Testis (tissue), 2 donors: ENCODE measurements at regions not wholly inside any gene's neighbourhood (a gene's known extent, or its start where the extent isn't known, plus 50 kb on each side); places are given as distances from the start of the nearest gene placed in this dataset.

Experiments
- DNase-seq: peaks from one replicate; pipeline ENCODE4 v3.0.0-alpha.2; 2019
- H3K27ac ChIP-seq, 2 donors: fragments of 200-600 bp; sonication (generic); one replicate each; pipeline ENCODE4 v1.5.1; 2019
- H3K27me3 ChIP-seq: fragments of 200-600 bp; sonication (generic); one replicate; pipeline ENCODE4 v1.5.1; 2019
- H3K36me3 ChIP-seq: fragments of 200-600 bp; sonication (generic); one replicate; pipeline ENCODE4 v1.5.1; 2017; ENCODE audit warnings: low read depth; ENCODE audit errors: missing control alignments
- H3K4me1 ChIP-seq: fragments of 200-600 bp; sonication (generic); one replicate; pipeline ENCODE4 v1.5.1; 2019
- H3K4me3 ChIP-seq, 2 donors: fragments of 200-600 bp; sonication (generic); one replicate each; pipeline ENCODE4 v1.5.1; 2017 to 2019
- H3K9me3 ChIP-seq: fragments of 200-600 bp; sonication (generic); one replicate; pipeline ENCODE4 v1.5.1; 2017
- POLR2A ChIP-seq: fragments of 450-650 bp; IDR thresholded peaks from one replicate; pipeline ENCODE4 v1.6.1; 2017; ENCODE audit warnings: antibody characterized with exemption, mild to moderate bottlenecking, moderate library complexity
- WGBS, 2 donors: methylation state at CpG; one replicate each; pipeline ENCODE4 v1.1.5; 2018; 5-methylcytosine and 5-hydroxymethylcytosine counted together
- intact Hi-C: fragments of 100-400 bp; cut with DNase I; formaldehyde crosslinking; loops from one replicate; pipeline ENCODE4 v1.15.1; 2023; ENCODE audit warnings: low total_unique reads
- TF ChIP-seq, protein P1 (sequence below), 3 experiments: fragments of 450-650 bp in 2 of 3; fragments of 200-600 bp in 1 of 3; sonication (generic) in 1 of 3; IDR thresholded peaks; one replicate each; pipeline ENCODE4 v1.5.1; 2016 to 2019; ENCODE audit warnings: antibody characterized with exemption in 3 of 3, mild to moderate bottlenecking in 2 of 3, moderate library complexity in 1 of 3

GRCh38 chr18:14941792-14942191 is 193.8 kb downstream of the ANKRD30B start:
- intact Hi-C loops: no loop called here
- TF ChIP-seq POLR2A: no peak
- TF ChIP-seq, protein P1, sequence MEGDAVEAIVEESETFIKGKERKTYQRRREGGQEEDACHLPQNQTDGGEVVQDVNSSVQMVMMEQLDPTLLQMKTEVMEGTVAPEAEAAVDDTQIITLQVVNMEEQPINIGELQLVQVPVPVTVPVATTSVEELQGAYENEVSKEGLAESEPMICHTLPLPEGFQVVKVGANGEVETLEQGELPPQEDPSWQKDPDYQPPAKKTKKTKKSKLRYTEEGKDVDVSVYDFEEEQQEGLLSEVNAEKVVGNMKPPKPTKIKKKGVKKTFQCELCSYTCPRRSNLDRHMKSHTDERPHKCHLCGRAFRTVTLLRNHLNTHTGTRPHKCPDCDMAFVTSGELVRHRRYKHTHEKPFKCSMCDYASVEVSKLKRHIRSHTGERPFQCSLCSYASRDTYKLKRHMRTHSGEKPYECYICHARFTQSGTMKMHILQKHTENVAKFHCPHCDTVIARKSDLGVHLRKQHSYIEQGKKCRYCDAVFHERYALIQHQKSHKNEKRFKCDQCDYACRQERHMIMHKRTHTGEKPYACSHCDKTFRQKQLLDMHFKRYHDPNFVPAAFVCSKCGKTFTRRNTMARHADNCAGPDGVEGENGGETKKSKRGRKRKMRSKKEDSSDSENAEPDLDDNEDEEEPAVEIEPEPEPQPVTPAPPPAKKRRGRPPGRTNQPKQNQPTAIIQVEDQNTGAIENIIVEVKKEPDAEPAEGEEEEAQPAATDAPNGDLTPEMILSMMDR (IDR thresholded peaks at IDR 0.05): no peak
- Histone ChIP-seq H3K36me3 (no peaks in the 10 kb centered on the region), H3K4me1 (peaks cover 2% of the 10 kb centered on the region), H3K27ac (no peak overlapping the region), H3K27me3 (no peaks in the 10 kb centered on the region), H3K9me3 (no peaks in the 10 kb centered on the region), H3K4me3 (no peak overlapping the region)
- DNase-seq: no peak
- 46 to 58% methylated on average over 3 of the region's 3 CpGs for WGBS, 2 donors

- H3K27ac ChIP-seq: no peak overlapping the region
- intact Hi-C loops: no loop called here
- no peaks in the 10 kb centered on the region for H3K36me3 ChIP-seq
- TF ChIP-seq, protein P1 (IDR thresholded peaks at IDR 0.05): no peak
- no peak for TF ChIP-seq POLR2A
- WGBS, 2 donors: 88% methylated on average over 7 of the region's 7 CpGs
- no peak for DNase-seq
- no peaks in the 10 kb centered on the region for H3K27me3 ChIP-seq
- no peaks in the 10 kb centered on the region for H3K9me3 ChIP-seq
- H3K4me1 ChIP-seq: peaks cover 2% of the 10 kb centered on the region
- H3K4me3 ChIP-seq: no peak overlapping the region
Measured at GRCh38 chr18:14942275-14942674, 194.3 kb downstream of the ANKRD30B start.

GRCh38 chr18:14943486-14943885 is 195.5 kb downstream of the ANKRD30B start:
- Histone ChIP-seq H3K9me3 (no peaks in the 10 kb centered on the region), H3K27ac (no peak overlapping the region), H3K27me3 (no peaks in the 10 kb centered on the region), H3K4me3 (no peak overlapping the region), H3K4me1 (no peaks in the 10 kb centered on the region), H3K36me3 (no peaks in the 10 kb centered on the region)
- intact Hi-C loops: no loop called here
- 88 to 92% methylated on average over 9 of the region's 9 CpGs for WGBS, 2 donors
- TF ChIP-seq, protein P1 (IDR thresholded peaks at IDR 0.05): no peak
- TF ChIP-seq POLR2A: no peak
- DNase-seq: no peak

DNA sequence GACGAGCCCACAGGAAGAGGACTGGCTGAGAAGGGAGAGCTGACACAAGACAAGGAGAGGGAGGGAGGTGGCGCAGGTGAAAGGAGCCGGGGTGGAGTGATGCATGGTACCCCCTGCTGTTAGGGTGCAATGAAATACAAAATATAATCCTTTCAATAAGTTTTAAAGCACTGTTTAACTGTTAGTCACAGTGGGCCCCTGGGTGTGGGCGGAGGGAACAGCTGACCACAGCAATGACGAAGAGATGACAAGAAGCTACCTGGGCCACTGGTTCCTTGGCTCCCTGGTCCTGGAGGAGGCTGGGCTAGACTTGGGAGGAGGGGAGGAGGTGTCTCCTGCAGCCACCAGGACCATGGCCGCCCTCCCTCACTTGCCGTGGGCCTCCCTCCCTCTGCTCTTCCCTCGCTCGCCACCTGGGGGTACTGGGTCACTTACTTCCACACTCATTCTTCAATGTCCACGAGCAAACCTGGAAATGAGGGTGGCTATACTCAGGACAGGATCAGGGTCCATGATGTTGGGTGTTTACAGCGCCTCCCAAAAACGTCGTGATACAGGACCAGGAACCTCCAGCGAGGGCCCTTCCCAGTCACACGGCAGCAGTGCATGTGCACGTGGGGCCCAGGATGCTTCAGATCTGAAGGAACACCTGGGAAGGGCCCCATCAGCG is 196.1 kb downstream of the ANKRD30B start:
- intact Hi-C loops: no loop called here

More for the DNA sequence above, 196.1 kb downstream of the ANKRD30B start:
- Histone ChIP-seq H3K4me1 (no peaks in the 10 kb centered on the region), H3K27ac (no peak overlapping the region), H3K36me3 (no peaks in the 10 kb centered on the region), H3K4me3 (no peak overlapping the region), H3K9me3 (no peaks in the 10 kb centered on the region), H3K27me3 (no peaks in the 10 kb centered on the region)
- WGBS, 2 donors: 76 to 78% methylated on average over 12 to 17 of the region's 17 CpGs
- no peak for TF ChIP-seq POLR2A
- TF ChIP-seq, protein P1 (IDR thresholded peaks at IDR 0.05): no peak
- DNase-seq: no peak
